Ishikawa (cell line): ENCODE measurements at regions not wholly inside any gene's neighbourhood (a gene's known extent, or its start where the extent isn't known, plus 50 kb on each side); places are given as distances from the start of the nearest gene placed in this dataset.

ENCODE experiments used
- CEBPB ChIP-seq: IDR thresholded peaks from 2 replicates; pipeline ENCODE4 v1.6.1; 2012
- CREB1 ChIP-seq: IDR thresholded peaks from 2 replicates; pipeline ENCODE4 v1.6.1; 2012; ENCODE audit warnings: low read depth
- EGR1 ChIP-seq: IDR thresholded peaks from 2 replicates; pipeline ENCODE4 v1.6.1; 2012
- EP300 ChIP-seq: IDR thresholded peaks from 2 replicates; pipeline ENCODE4 v1.6.1; 2012; ENCODE audit warnings: borderline replicate concordance
- FOXM1 ChIP-seq: IDR thresholded peaks from 2 replicates; pipeline ENCODE4 v1.6.1; 2012; ENCODE audit warnings: low read depth, borderline replicate concordance
- NFIC ChIP-seq: IDR thresholded peaks from 2 replicates; pipeline ENCODE4 v1.6.1; 2012
- RAD21 ChIP-seq: IDR thresholded peaks from 2 replicates; pipeline ENCODE4 v1.6.1; 2012; ENCODE audit warnings: low read depth
- TAF1 ChIP-seq: IDR thresholded peaks from 2 replicates; pipeline ENCODE4 v1.6.1; 2012; ENCODE audit warnings: low read depth, mild to moderate bottlenecking
- TCF12 ChIP-seq: IDR thresholded peaks from 2 replicates; pipeline ENCODE4 v1.6.1; 2012; ENCODE audit warnings: low read depth
- TEAD4 ChIP-seq: IDR thresholded peaks from 2 replicates; pipeline ENCODE4 v1.6.1; 2012
- YY1 ChIP-seq: IDR thresholded peaks from 2 replicates; pipeline ENCODE4 v1.6.1; 2012; ENCODE audit warnings: low read depth
- ZBTB7A ChIP-seq: IDR thresholded peaks from 2 replicates; pipeline ENCODE4 v1.6.1; 2012; ENCODE audit warnings: low read depth
- TF ChIP-seq, protein P1 (sequence below): IDR thresholded peaks from 2 replicates; pipeline ENCODE4 v1.6.1; 2012; ENCODE audit warnings: low read depth, mild to moderate bottlenecking
- TF ChIP-seq, protein P2 (sequence below): IDR thresholded peaks from 2 replicates; pipeline ENCODE4 v1.6.1; 2012
- TF ChIP-seq, protein P3 (sequence below): IDR thresholded peaks from 2 replicates; pipeline ENCODE4 v1.6.1; 2012

DNA sequence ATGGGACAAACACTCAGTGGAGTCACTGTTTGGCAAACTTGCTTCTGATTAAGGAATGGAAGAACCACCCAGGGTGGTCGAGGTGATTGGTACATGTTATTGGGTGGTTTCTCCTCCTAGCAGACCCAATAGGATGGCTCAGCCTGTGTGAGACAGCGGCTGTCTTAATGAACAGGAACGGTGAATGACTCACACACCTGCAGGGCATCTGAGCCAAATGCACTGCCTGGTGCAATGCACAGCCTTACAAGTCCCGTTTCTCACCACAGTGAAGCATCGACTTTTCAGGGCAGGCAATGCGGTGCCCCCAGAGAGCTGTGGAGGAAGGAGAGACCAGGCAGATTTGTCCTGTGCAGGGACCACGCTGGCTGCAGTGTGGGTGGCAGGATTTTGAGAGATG is 238.5 kb downstream of the FGF9 start:
- TF ChIP-seq, protein P1, sequence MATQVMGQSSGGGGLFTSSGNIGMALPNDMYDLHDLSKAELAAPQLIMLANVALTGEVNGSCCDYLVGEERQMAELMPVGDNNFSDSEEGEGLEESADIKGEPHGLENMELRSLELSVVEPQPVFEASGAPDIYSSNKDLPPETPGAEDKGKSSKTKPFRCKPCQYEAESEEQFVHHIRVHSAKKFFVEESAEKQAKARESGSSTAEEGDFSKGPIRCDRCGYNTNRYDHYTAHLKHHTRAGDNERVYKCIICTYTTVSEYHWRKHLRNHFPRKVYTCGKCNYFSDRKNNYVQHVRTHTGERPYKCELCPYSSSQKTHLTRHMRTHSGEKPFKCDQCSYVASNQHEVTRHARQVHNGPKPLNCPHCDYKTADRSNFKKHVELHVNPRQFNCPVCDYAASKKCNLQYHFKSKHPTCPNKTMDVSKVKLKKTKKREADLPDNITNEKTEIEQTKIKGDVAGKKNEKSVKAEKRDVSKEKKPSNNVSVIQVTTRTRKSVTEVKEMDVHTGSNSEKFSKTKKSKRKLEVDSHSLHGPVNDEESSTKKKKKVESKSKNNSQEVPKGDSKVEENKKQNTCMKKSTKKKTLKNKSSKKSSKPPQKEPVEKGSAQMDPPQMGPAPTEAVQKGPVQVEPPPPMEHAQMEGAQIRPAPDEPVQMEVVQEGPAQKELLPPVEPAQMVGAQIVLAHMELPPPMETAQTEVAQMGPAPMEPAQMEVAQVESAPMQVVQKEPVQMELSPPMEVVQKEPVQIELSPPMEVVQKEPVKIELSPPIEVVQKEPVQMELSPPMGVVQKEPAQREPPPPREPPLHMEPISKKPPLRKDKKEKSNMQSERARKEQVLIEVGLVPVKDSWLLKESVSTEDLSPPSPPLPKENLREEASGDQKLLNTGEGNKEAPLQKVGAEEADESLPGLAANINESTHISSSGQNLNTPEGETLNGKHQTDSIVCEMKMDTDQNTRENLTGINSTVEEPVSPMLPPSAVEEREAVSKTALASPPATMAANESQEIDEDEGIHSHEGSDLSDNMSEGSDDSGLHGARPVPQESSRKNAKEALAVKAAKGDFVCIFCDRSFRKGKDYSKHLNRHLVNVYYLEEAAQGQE = no peak

DNA sequence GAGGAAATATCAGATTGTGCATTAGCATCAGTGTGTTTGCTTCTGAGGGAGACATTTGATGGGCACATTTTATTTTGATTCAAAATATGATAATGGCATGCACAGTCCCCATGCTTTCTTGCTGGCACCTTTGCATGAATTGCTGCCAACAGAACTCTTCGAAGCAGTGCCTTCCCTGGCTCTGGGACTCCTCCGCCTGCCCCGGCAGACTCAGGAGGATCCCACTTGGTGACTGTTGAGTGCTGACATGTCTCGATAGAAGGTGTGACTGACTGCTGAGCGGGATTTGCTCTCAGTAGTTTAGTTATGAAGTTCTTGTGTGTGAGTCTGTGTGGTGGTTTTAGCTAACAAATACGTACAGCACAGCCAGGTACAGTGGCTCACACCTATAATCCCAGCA is 239.7 kb downstream of the FGF9 start:
- TF ChIP-seq TAF1 (no peak), CEBPB (no peak), EP300 (no peak), TEAD4 (no peak), YY1 (no peak), CREB1 (no peak), NFIC (no peak), TCF12 (no peak), ZBTB7A (no peak), FOXM1 (no peak), RAD21 (no peak), EGR1 (no peak)
- TF ChIP-seq, protein P2, sequence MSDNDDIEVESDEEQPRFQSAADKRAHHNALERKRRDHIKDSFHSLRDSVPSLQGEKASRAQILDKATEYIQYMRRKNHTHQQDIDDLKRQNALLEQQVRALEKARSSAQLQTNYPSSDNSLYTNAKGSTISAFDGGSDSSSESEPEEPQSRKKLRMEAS = no peak
- TF ChIP-seq, protein P1 = no peak
- TF ChIP-seq, protein P3, sequence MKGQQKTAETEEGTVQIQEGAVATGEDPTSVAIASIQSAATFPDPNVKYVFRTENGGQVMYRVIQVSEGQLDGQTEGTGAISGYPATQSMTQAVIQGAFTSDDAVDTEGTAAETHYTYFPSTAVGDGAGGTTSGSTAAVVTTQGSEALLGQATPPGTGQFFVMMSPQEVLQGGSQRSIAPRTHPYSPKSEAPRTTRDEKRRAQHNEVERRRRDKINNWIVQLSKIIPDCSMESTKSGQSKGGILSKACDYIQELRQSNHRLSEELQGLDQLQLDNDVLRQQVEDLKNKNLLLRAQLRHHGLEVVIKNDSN = no peak

DNA sequence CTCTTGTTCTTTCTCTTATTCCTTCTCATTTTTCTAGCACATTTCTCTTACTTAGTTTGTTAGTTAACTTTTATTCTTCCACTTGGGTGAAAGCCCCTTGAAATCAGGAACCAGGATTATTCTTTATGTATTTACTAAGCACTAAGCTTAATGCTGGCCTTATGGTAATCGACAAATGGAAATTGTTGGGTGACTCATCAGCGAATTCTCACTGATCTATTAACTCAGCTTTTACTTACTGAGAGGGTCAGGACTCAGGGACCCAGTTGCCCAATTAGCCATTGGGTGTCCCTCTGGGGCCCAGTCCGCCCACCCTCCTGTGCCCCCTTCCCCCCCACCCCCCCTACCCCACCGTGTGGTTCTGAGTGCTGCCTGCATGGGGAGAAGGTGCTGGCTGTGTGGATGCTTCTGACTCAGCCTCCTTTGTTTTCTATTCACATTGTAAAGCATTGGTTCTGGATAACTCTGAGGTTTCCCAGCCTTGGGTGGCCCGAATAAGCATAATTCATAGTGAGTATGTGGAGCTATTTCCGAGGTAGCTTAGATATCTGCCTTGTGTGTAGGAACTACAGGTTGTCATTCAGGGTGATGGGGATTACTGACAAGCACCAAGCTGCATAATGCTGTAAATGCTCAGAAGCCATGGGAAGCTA is 240.9 kb downstream of the FGF9 start:
- TF ChIP-seq EP300 (no peak), RAD21 (no peak), TEAD4 (no peak), ZBTB7A (no peak), CEBPB (no peak), NFIC (no peak), TCF12 (no peak), FOXM1 (no peak), CREB1 (no peak)
- TF ChIP-seq, protein P1 = no peak
- TF ChIP-seq, protein P2 = no peak
- TF ChIP-seq, protein P3 = no peak

DNA sequence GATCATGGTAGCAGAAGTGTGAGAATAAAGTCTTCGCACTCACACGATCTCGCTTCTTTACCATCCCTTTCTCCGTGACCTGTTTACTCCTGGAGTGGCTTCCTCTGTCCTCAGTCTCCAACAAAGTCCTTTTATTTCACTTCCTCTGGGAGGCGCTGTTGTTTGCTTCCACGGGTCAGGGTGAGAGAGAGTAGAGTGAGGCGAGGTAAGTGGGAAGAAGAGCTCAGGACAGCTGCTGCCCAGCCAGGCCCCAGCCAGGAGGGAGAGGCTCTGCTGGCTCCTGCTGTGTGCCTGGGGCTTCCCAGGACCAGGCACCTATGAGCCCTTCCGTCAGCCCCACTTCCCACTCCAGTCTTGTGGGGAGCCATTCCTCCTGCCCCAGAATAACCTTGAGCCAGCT is 242.1 kb downstream of the FGF9 start:
- TF ChIP-seq RAD21 (peak; percentile 59), CREB1 (no peak)

DNA sequence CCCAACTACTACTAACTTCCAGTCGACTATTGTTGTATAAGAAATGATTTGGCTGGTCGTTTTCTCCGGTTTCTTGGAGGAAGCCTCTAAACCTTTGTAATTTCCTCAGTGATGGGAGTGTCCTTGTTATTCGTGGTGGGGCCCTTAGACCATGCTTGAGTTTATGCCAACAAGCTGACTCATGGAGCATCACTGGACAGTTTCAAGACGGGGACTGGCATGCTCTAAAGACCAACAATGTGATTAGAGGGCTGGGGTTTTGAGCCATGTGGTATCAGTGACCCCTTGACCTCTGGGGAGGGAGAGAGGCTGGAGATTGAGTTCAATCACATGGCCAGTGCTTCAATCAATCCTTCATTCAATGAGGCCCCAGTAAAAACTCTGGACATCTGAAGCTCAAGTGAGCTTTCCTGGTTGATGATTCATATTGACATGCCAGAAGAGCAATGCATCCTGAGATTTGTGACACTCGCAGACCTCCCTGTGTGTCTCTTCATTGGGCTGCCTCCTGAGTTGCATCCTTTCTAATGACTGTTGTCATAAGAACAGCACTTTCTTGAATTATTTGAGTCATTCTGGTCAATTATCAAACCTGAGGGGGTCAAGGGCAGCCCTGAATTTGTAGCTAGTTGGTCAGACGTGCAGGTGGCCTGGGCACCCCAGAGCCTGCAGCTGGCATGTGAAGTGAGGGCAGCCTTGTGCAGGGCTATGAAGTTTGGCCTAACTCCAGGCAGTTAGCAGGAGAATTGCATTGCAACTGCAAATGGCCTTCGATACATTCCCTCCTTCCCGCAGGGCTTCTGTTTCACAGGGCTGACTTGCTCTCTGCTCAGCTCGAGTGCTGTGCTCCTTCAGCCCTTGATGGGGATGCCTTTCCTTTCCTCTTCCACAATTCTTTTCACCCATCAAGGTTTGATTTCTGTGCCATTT is 246.5 kb downstream of the FGF9 start:
- no peak for TF ChIP-seq TEAD4
- TF ChIP-seq, protein P2 = no peak
- TF ChIP-seq CREB1 = no peak
- no peak for TF ChIP-seq NFIC
- no peak for TF ChIP-seq EGR1
- no peak for TF ChIP-seq YY1
